GM12878 (cell line): ENCODE measurements at regions not wholly inside any gene's neighbourhood (a gene's known extent, or its start where the extent isn't known, plus 50 kb on each side); places are given as distances from the start of the nearest gene placed in this dataset.

Experiments
- ATAC-seq: fragments of 200-7000 bp; cut with Tn5 transposase; 3 replicates; pipeline ENCODE4 v1.9.1; 2020; ENCODE audit warnings: mild to moderate bottlenecking, moderate library complexity
- BruUV-seq: library from RNA; stranded (reverse); fragments of 400-500 nt; replicated peaks from 2 replicates; lab custom pipeline; 2021; lab: Mats Ljungman, UMichigan
- CTCF ChIA-PET: fragments of 300-600 bp; sonication (Branson Sonifier 250); formaldehyde crosslinking; extraction: SDS; loops from one replicate; lab custom pipeline; 2021; ENCODE audit warnings: inconsistent platforms; lab: Yijun Ruan, JAX
- POLR2A ChIA-PET: fragments of 350-600 bp; formaldehyde crosslinking; extraction: SDS; loops from one replicate; lab custom pipeline; 2021; ENCODE audit warnings: inconsistent platforms; lab: Charles Lee
- RAD21 ChIA-PET: fragments of 300-600 bp; sonication (Branson Sonifier 250); formaldehyde crosslinking; loops from one replicate; lab custom pipeline; 2023; ENCODE audit warnings: antibody characterized with exemption; ENCODE audit not compliant: unreplicated experiment; lab: Charles Lee
- SMC1A ChIA-PET: fragments of 300-600 bp; sonication (Branson Sonifier 250); formaldehyde crosslinking; loops from one replicate; lab custom pipeline; 2023; ENCODE audit not compliant: unreplicated experiment, uncharacterized antibody; lab: Charles Lee
- DNase-seq: peaks from one replicate; pipeline ENCODE4 v3.0.0-alpha.2; 2011; ENCODE audit warnings: low read depth, low spot score
- FAIRE-seq: peaks from 3 replicates; lab custom pipeline; 2011; peaks lifted over from hg19 to GRCh38; lab: Jason Lieb, UNC
- H2AFZ ChIP-seq: 2 replicates; pipeline ENCODE4 v1.6.0; 2011; ENCODE audit warnings: low read depth, low read length, control low read depth; ENCODE audit not compliant: control insufficient read depth
- H3K27ac ChIP-seq: 2 replicates; pipeline ENCODE4 v1.5.1; 2011; ENCODE audit warnings: control low read depth; ENCODE audit not compliant: control insufficient read depth, insufficient read depth
- H3K27me3 ChIP-seq, 2 experiments: replicated peaks in 1 of 2; 2 replicates each; pipeline versions ENCODE4 v1.6.0 to v1.6.1; 2011; ENCODE audit warnings: low read length in 1 of 2; ENCODE audit not compliant: control insufficient read depth in 2 of 2, insufficient read depth in 2 of 2
- H3K36me3 ChIP-seq, 2 experiments: 2 replicates each; pipeline ENCODE4 v1.5.1; 2011; ENCODE audit warnings: low read length in 1 of 2; ENCODE audit not compliant: control insufficient read depth in 2 of 2, insufficient read depth in 2 of 2
- H3K4me1 ChIP-seq: 2 replicates; pipeline ENCODE4 v1.6.1; 2011; ENCODE audit warnings: mild to moderate bottlenecking, low read length, moderate library complexity, mixed read lengths; ENCODE audit not compliant: control insufficient read depth, insufficient read depth
- H3K4me2 ChIP-seq: 2 replicates; pipeline ENCODE4 v1.6.0; 2011; ENCODE audit warnings: control low read depth; ENCODE audit not compliant: control insufficient read depth, insufficient read depth
- H3K4me3 ChIP-seq: fragments of 200-600 bp; sonication (generic); 2 replicates; pipeline ENCODE4 v1.5.1; 2016
- H3K79me2 ChIP-seq: 2 replicates; pipeline ENCODE4 v1.6.0; 2011; ENCODE audit warnings: low read length; ENCODE audit not compliant: control insufficient read depth, insufficient read depth
- H3K9ac ChIP-seq: 2 replicates; pipeline ENCODE4 v1.8.0; 2011; ENCODE audit warnings: low read length, control low read depth, mixed read lengths; ENCODE audit not compliant: control insufficient read depth, insufficient read depth
- H3K9me3 ChIP-seq: replicated peaks from 3 replicates; pipeline ENCODE4 v1.5.1; 2011; ENCODE audit warnings: mild to moderate bottlenecking, low read length; ENCODE audit not compliant: control insufficient read depth, insufficient read depth
- H4K20me1 ChIP-seq: 2 replicates; pipeline ENCODE4 v1.6.0; 2011; ENCODE audit not compliant: control insufficient read depth, insufficient read depth
- CBFB ChIP-seq: IDR thresholded peaks from 2 replicates; pipeline ENCODE4 v1.6.1; 2016; ENCODE audit warnings: antibody characterized with exemption, low read depth
- CHD4 ChIP-seq: fragments of 200-600 bp; sonication (generic); IDR thresholded peaks from 2 replicates; pipeline ENCODE4 v1.6.1; 2016; ENCODE audit warnings: mild to moderate bottlenecking
- CUX1 ChIP-seq: IDR thresholded peaks from 2 replicates; pipeline ENCODE4 v1.6.1; 2012; ENCODE audit warnings: improper control_type of control experiment, low read depth, low read length; ENCODE audit not compliant: insufficient replicate concordance
- DPF2 ChIP-seq: fragments of 450-650 bp; IDR thresholded peaks from 2 replicates; pipeline ENCODE4 v1.6.1; 2017; ENCODE audit warnings: mild to moderate bottlenecking
- E4F1 ChIP-seq: fragments of 450-650 bp; IDR thresholded peaks from 2 replicates; pipeline ENCODE4 v1.6.1; 2018; ENCODE audit warnings: borderline replicate concordance, mild to moderate bottlenecking; ENCODE audit not compliant: partially characterized antibody
- HDAC6 ChIP-seq: fragments of 200-600 bp; sonication (generic); IDR thresholded peaks from one replicate; pipeline ENCODE4 v1.8.0; 2017; ENCODE audit warnings: antibody characterized with exemption; ENCODE audit not compliant: unreplicated experiment
- MEF2B ChIP-seq: fragments of 450-650 bp; IDR thresholded peaks from 2 replicates; pipeline ENCODE4 v1.6.1; 2018; ENCODE audit warnings: mild to moderate bottlenecking, moderate library complexity; ENCODE audit not compliant: partially characterized antibody, poor library complexity, severe bottlenecking
- MYB ChIP-seq: fragments of 150-350 bp; IDR thresholded peaks from 2 replicates; pipeline ENCODE4 v1.6.1; 2014; ENCODE audit warnings: mild to moderate bottlenecking, low read depth, low read length, borderline replicate concordance
- NR2C2 ChIP-seq: IDR thresholded peaks from 2 replicates; pipeline ENCODE4 v1.6.1; 2011; ENCODE audit warnings: borderline replicate concordance, low read depth; ENCODE audit not compliant: control insufficient read depth, insufficient read length
- RBBP5 ChIP-seq: fragments of 200-600 bp; sonication (generic); conservative IDR thresholded peaks from 2 replicates; pipeline ENCODE4 v1.6.1; 2016
- SMAD5 ChIP-seq: IDR thresholded peaks from 2 replicates; pipeline ENCODE4 v1.6.1; 2016; ENCODE audit warnings: antibody characterized with exemption, low read depth
- TCF7 ChIP-seq: IDR thresholded peaks from 2 replicates; pipeline ENCODE4 v1.6.1; 2014; ENCODE audit warnings: antibody characterized with exemption, borderline replicate concordance
- ZNF687 ChIP-seq: fragments of 450-650 bp; IDR thresholded peaks from 2 replicates; pipeline ENCODE4 v1.6.1; 2017; ENCODE audit warnings: mild to moderate bottlenecking, moderate library complexity
- ZSCAN29 ChIP-seq: fragments of 450-650 bp; IDR thresholded peaks from 2 replicates; pipeline ENCODE4 v1.6.1; 2017; ENCODE audit warnings: mild to moderate bottlenecking, moderate library complexity
- in situ Hi-C: fragments of 300-500 bp; cut with MboI; formaldehyde crosslinking; loops from 9 replicates; pipeline ENCODE4 v1.14.3; 2018; ENCODE audit warnings: mixed read lengths
- intact Hi-C: fragments of 100-400 bp; cut with micrococcal nuclease; formaldehyde crosslinking; loops from one replicate; pipeline ENCODE4 v1.14.2; 2022; ENCODE audit not compliant: unreplicated experiment

- ChIA-PET RAD21 (no interaction called here), POLR2A (no interaction called here), CTCF (no interaction called here)
- no peak for ATAC-seq
- no peaks in the 10 kb centered on the region for H3K9me3 ChIP-seq
- in situ Hi-C loops (no loop called here), intact Hi-C loops (no loop called here)
- H3K4me1 ChIP-seq, result no peaks in the 10 kb centered on the region
- H3K27me3 ChIP-seq, result no peaks in the 10 kb centered on the region
- H3K36me3 ChIP-seq, result no peaks in the 10 kb centered on the region
- no peak for FAIRE-seq
- no peak overlapping the region for H2AFZ ChIP-seq
- BruUV-seq, result no TSS peak
- H3K4me3 ChIP-seq, result no peak overlapping the region
- no peak overlapping the region for H3K9ac ChIP-seq
- no peak overlapping the region for H3K27ac ChIP-seq
- TF ChIP-seq MEF2B, result no peak
- no peak for TF ChIP-seq ZNF687
- TF ChIP-seq NR2C2, result no peak
- no peak for TF ChIP-seq SMAD5
- no peak for TF ChIP-seq CBFB
- TF ChIP-seq RBBP5, result no peak
- no peak for TF ChIP-seq CHD4
- TF ChIP-seq DPF2, result no peak
- no peak for TF ChIP-seq HDAC6
- no peak for TF ChIP-seq MYB
- no peak for TF ChIP-seq E4F1
- TF ChIP-seq TCF7, result no peak
- TF ChIP-seq ZSCAN29, result no peak
- no peak for TF ChIP-seq CUX1
- TF ChIP-seq, all 136 proteins: peak for 0
- Histone ChIP-seq H4K20me1 (no peaks in the 10 kb centered on the region), H3K79me2 (no peaks in the 10 kb centered on the region), H3K4me2 (no peak overlapping the region)
- DNase-seq, result no peak
- SMC1A ChIA-PET, result no interaction called here
Measured at GRCh38 chr11:42417691-42418090, 894.1 kb upstream of the API5 start.
